SK-N-SH (cell line): ENCODE measurements at regions not wholly inside any gene's neighbourhood (a gene's known extent, or its start where the extent isn't known, plus 50 kb on each side); places are given as distances from the start of the nearest gene placed in this dataset.

Experiments
- CTCF ChIA-PET: fragments of 300-600, 350-600 bp; formaldehyde crosslinking; extraction: SDS; loops from one replicate; lab custom pipeline; 2021; lab: Yijun Ruan, JAX
- POLR2A ChIA-PET: fragments of 350-600 bp; sonication (Branson Sonifier 250); formaldehyde crosslinking; extraction: SDS; loops from one replicate; lab custom pipeline; 2020; ENCODE audit warnings: antibody characterized with exemption, inconsistent platforms; lab: Yijun Ruan, JAX
- DNase-seq: peaks from one replicate; pipeline ENCODE4 v3.0.0; 2012
- H2AFZ ChIP-seq: fragments of 200-600 bp; sonication (generic); 2 replicates; pipeline ENCODE4 v1.8.1; 2016; ENCODE audit warnings: antibody characterized with exemption, mild to moderate bottlenecking, low read depth
- H3F3A ChIP-seq: fragments of 200-600 bp; sonication (generic); replicated peaks from 2 replicates; pipeline ENCODE3; 2016; ENCODE audit warnings: antibody characterized with exemption, mild to moderate bottlenecking; ENCODE audit not compliant: insufficient read depth
- H3K27ac ChIP-seq, 2 experiments: fragments of 200-500 bp in 1 of 2; fragments of 200-600 bp in 1 of 2; sonication (Bioruptor generic) in 1 of 2; sonication (generic), shearing (Covaris generic) in 1 of 2; 2 replicates each; pipeline versions ENCODE4 v1.5.1 to v1.6.1; 2014 to 2016; ENCODE audit warnings: low read depth in 2 of 2, inconsistent platforms in 1 of 2, low read length in 1 of 2, mild to moderate bottlenecking in 1 of 2, mixed read lengths in 1 of 2
- H3K27me3 ChIP-seq: fragments of 200-600 bp; sonication (generic), shearing (Covaris generic); 2 replicates; pipeline ENCODE4 v1.6.1; 2016; ENCODE audit warnings: mixed run types; ENCODE audit not compliant: insufficient read depth
- H3K36me3 ChIP-seq, 2 experiments: fragments of 200-500 bp in 1 of 2; fragments of 200-600 bp in 1 of 2; sonication (Bioruptor generic) in 1 of 2; sonication (generic) in 1 of 2; replicated peaks in 1 of 2; 2 replicates each; pipeline versions ENCODE3 to v1.5.1; 2014 to 2016; ENCODE audit warnings: low read length in 1 of 2, mild to moderate bottlenecking in 1 of 2; ENCODE audit not compliant: insufficient read depth in 2 of 2, control insufficient read depth in 1 of 2
- H3K4me1 ChIP-seq, 2 experiments: fragments of 200-500 bp in 1 of 2; fragments of 200-600 bp in 1 of 2; sonication (Bioruptor generic) in 1 of 2; sonication (generic), shearing (Covaris generic) in 1 of 2; 2 replicates each; pipeline versions ENCODE4 v1.5.1 to v1.6.1; 2014 to 2016; ENCODE audit warnings: low read depth in 1 of 2, low read length in 1 of 2, mixed run types in 1 of 2; ENCODE audit not compliant: insufficient read depth in 2 of 2, control insufficient read depth in 1 of 2
- H3K4me2 ChIP-seq: fragments of 200-600 bp; sonication (generic), shearing (Covaris generic); 2 replicates; pipeline ENCODE4 v1.6.1; 2017; ENCODE audit warnings: mixed run types
- H3K4me3 ChIP-seq, 2 experiments: fragments of 200-500 bp in 1 of 2; fragments of 200-600 bp in 1 of 2; sonication (Bioruptor generic) in 1 of 2; sonication (generic), shearing (Covaris generic) in 1 of 2; 2 replicates each; pipeline versions ENCODE4 v1.5.1 to v1.8.1; 2014 to 2016; ENCODE audit warnings: low read depth in 2 of 2, inconsistent platforms in 1 of 2, low read length in 1 of 2, mild to moderate bottlenecking in 1 of 2, mixed read lengths in 1 of 2, moderate library complexity in 1 of 2
- H3K79me2 ChIP-seq: fragments of 200-600 bp; sonication (generic); 2 replicates; pipeline ENCODE4 v1.8.1; 2017; ENCODE audit warnings: mild to moderate bottlenecking; ENCODE audit not compliant: insufficient read depth
- H3K9ac ChIP-seq: fragments of 200-600 bp; sonication (generic); 2 replicates; pipeline ENCODE4 v1.6.1; 2017; ENCODE audit warnings: mixed run types
- H3K9me2 ChIP-seq: fragments of 200-600 bp; sonication (generic); 2 replicates; pipeline ENCODE4 v1.6.1; 2017; ENCODE audit warnings: mixed run types
- H3K9me3 ChIP-seq: fragments of 200-600 bp; sonication (generic); 2 replicates; pipeline ENCODE4 v1.6.1; 2017; ENCODE audit warnings: mixed run types, mild to moderate bottlenecking, moderate library complexity
- H4K20me1 ChIP-seq: fragments of 200-600 bp; sonication (generic); 2 replicates; pipeline ENCODE4 v1.6.1; 2017; ENCODE audit warnings: mild to moderate bottlenecking, mixed run types; ENCODE audit not compliant: insufficient read depth
- CHD2 ChIP-seq: fragments of 150-350 bp; IDR thresholded peaks from 2 replicates; pipeline ENCODE4 v1.6.1; 2018; ENCODE audit warnings: low read length; ENCODE audit not compliant: partially characterized antibody
- CTCF ChIP-seq: fragments of 200-600 bp; sonication (generic); IDR thresholded peaks from 2 replicates; pipeline ENCODE4 v1.6.1; 2017; ENCODE audit warnings: antibody characterized with exemption, mild to moderate bottlenecking, moderate library complexity
- ELF1 ChIP-seq: IDR thresholded peaks from 2 replicates; pipeline ENCODE4 v1.4.0; 2012
- EP300 ChIP-seq, 2 experiments: IDR thresholded peaks; 2 replicates each; pipeline versions ENCODE4 v1.4.0 to v1.6.1; 2012; ENCODE audit warnings: borderline replicate concordance in 1 of 2, low read depth in 1 of 2, low read length in 1 of 2
- FOXJ3 ChIP-seq: sonication (generic); formaldehyde crosslinking; IDR thresholded peaks from 2 replicates; pipeline ENCODE4 v1.5.1; 2020; ENCODE audit warnings: mild to moderate bottlenecking, missing genetic modification reagents
- GATA2 ChIP-seq: sonication (generic); formaldehyde crosslinking; IDR thresholded peaks from 2 replicates; pipeline ENCODE4 v1.5.0; 2020; ENCODE audit warnings: mild to moderate bottlenecking, missing genetic modification reagents
- JUND ChIP-seq: IDR thresholded peaks from 2 replicates; pipeline ENCODE4 v1.4.0; 2012
- MAX ChIP-seq: IDR thresholded peaks from 2 replicates; pipeline ENCODE4 v1.4.0; 2012; ENCODE audit warnings: low read depth
- NFIC ChIP-seq: IDR thresholded peaks from 2 replicates; pipeline ENCODE4 v1.4.0; 2012; ENCODE audit warnings: borderline replicate concordance
- RCOR1 ChIP-seq: fragments of 150-350 bp; IDR thresholded peaks from 2 replicates; pipeline ENCODE4 v1.6.1; 2017; ENCODE audit warnings: antibody characterized with exemption, low read length
- RXRA ChIP-seq: IDR thresholded peaks from 2 replicates; pipeline ENCODE4 v1.4.0; 2012; ENCODE audit warnings: low read depth, mild to moderate bottlenecking, borderline replicate concordance
- SIN3A ChIP-seq: IDR thresholded peaks from 2 replicates; pipeline ENCODE4 v1.6.1; 2012; ENCODE audit warnings: low read depth, mild to moderate bottlenecking, low read length, moderate library complexity, borderline replicate concordance
- TAF1 ChIP-seq: IDR thresholded peaks from 2 replicates; pipeline ENCODE4 v1.6.1; 2012; ENCODE audit warnings: low read depth, mild to moderate bottlenecking, low read length, moderate library complexity, borderline replicate concordance
- TCF12 ChIP-seq: IDR thresholded peaks from 2 replicates; pipeline ENCODE4 v1.4.0; 2012
- WGBS: methylation state at CpG from one replicate; pipeline ENCODE4 v1.1.6; 2017; ENCODE audit warnings: low lambda C conversion rate; 5-methylcytosine and 5-hydroxymethylcytosine counted together
- TF ChIP-seq, protein P1 (sequence below): IDR thresholded peaks from 2 replicates; pipeline ENCODE4 v1.4.0; 2012; ENCODE audit warnings: low read depth, borderline replicate concordance

- TF ChIP-seq, protein P1, sequence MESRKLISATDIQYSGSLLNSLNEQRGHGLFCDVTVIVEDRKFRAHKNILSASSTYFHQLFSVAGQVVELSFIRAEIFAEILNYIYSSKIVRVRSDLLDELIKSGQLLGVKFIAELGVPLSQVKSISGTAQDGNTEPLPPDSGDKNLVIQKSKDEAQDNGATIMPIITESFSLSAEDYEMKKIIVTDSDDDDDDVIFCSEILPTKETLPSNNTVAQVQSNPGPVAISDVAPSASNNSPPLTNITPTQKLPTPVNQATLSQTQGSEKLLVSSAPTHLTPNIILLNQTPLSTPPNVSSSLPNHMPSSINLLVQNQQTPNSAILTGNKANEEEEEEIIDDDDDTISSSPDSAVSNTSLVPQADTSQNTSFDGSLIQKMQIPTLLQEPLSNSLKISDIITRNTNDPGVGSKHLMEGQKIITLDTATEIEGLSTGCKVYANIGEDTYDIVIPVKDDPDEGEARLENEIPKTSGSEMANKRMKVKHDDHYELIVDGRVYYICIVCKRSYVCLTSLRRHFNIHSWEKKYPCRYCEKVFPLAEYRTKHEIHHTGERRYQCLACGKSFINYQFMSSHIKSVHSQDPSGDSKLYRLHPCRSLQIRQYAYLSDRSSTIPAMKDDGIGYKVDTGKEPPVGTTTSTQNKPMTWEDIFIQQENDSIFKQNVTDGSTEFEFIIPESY, result no peak
- no peak for TF ChIP-seq ELF1
These were observed 1666.1 kb upstream of the DDX18 start (continued) for GRCh38 chr2:116148361-116148760.

DNA sequence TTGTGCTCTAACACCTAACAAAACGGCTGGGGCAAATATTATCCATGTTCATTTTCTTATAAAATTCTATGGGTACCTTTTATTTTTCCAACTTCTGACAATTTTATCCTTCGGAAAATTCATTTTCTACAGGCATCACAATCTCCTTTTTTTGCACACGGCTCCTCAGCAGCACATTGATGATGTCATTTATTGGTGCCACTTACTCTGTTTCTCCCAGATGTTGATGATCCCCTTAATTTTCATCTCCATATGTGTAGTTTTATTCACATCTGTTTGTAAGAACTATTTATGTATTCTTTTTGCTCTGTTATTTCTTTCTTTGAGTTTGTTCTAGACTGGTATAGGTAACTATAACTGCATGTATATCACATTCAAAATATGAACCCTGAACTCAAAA lies 1660.8 kb upstream of the DDX18 start:
- WGBS, result 3% methylated on average over 3 of the region's 3 CpGs
- POLR2A ChIA-PET, result no interaction called here

More for the DNA sequence above, 1660.8 kb upstream of the DDX18 start:
- Histone ChIP-seq H3K79me2 (no peaks in the 10 kb centered on the region), H4K20me1 (no peaks in the 10 kb centered on the region), H3K9me3 (peaks cover 4% of the 10 kb centered on the region; the same call in 1 of the 2 replicates), H3K4me3 (no peak overlapping the region), H3K27ac (no peak overlapping the region), H3K27me3 (no peaks in the 10 kb centered on the region)
- TF ChIP-seq EP300 (IDR thresholded peaks at IDR 0.05; ENCODE audit: borderline replicate concordance in 1 of 2, low read depth in 1 of 2, low read length in 1 of 2) (no peak), ELF1 (no peak), FOXJ3 (CRISPR knock-in tag) (no peak), GATA2 (CRISPR knock-in tag) (no peak), CHD2 (no peak), TAF1 (no peak), CTCF (no peak), TCF12 (no peak), RCOR1 (no peak), NFIC (no peak), MAX (no peak), SIN3A (no peak), RXRA (no peak), JUND (no peak)
- TF ChIP-seq, protein P1, result no peak
- TF ChIP-seq, all 33 proteins: peak for 0
- DNase-seq, result no peak
- no peaks in the 10 kb centered on the region for H3K4me1 ChIP-seq
- H3K9me2 ChIP-seq, result 0 out of 2 replicates have a peak, but pooled peaks cover 2% of the 10 kb centered on the region
- CTCF ChIA-PET, result no interaction called here
- H3K9ac ChIP-seq, result no peak overlapping the region
- no peak overlapping the region for H3K4me2 ChIP-seq
- H2AFZ ChIP-seq, result no peak overlapping the region
- no peaks in the 10 kb centered on the region for H3K36me3 ChIP-seq
- H3F3A ChIP-seq, result no peaks in the 10 kb centered on the region
